Chondrocyte (in vitro differentiated cells): ENCODE measurements at regions not wholly inside any gene's neighbourhood (a gene's known extent, or its start where the extent isn't known, plus 50 kb on each side); places are given as distances from the start of the nearest gene placed in this dataset.

Source experiments
- DNase-seq: peaks from one replicate; pipeline ENCODE4 v3.0.0; 2021; ENCODE audit warnings: mixed read lengths, low spot score
- H3K27ac Mint-ChIP-seq: one replicate; pipeline ENCODE4 v1.8.0; 2021; ENCODE audit warnings: mild to moderate bottlenecking, moderate library complexity, mixed read lengths; ENCODE audit not compliant: unreplicated experiment
- H3K27me3 Mint-ChIP-seq: 2 replicates; pipeline ENCODE4 v1.8.0; 2021; ENCODE audit warnings: low read depth, mixed read lengths
- H3K36me3 Mint-ChIP-seq: 2 replicates; pipeline ENCODE4 v1.8.0; 2021; ENCODE audit warnings: low read depth, mixed read lengths
- H3K4me1 Mint-ChIP-seq: 2 replicates; pipeline ENCODE4 v1.8.0; 2021; ENCODE audit warnings: low read depth, mild to moderate bottlenecking, mixed read lengths
- H3K4me3 Mint-ChIP-seq: one replicate; pipeline ENCODE4 v1.8.0; 2021; ENCODE audit warnings: mild to moderate bottlenecking, moderate library complexity, mixed read lengths; ENCODE audit not compliant: unreplicated experiment
- H3K9me3 Mint-ChIP-seq: 2 replicates; pipeline ENCODE4 v1.8.0; 2021; ENCODE audit warnings: low read depth, mixed read lengths
- TF ChIP-seq, protein P1 (sequence below): fragments of 200-600 bp; sonication (generic); IDR thresholded peaks from 2 replicates; pipeline ENCODE4 v1.5.0; 2021; ENCODE audit warnings: antibody characterized with exemption, mild to moderate bottlenecking, moderate library complexity

DNA sequence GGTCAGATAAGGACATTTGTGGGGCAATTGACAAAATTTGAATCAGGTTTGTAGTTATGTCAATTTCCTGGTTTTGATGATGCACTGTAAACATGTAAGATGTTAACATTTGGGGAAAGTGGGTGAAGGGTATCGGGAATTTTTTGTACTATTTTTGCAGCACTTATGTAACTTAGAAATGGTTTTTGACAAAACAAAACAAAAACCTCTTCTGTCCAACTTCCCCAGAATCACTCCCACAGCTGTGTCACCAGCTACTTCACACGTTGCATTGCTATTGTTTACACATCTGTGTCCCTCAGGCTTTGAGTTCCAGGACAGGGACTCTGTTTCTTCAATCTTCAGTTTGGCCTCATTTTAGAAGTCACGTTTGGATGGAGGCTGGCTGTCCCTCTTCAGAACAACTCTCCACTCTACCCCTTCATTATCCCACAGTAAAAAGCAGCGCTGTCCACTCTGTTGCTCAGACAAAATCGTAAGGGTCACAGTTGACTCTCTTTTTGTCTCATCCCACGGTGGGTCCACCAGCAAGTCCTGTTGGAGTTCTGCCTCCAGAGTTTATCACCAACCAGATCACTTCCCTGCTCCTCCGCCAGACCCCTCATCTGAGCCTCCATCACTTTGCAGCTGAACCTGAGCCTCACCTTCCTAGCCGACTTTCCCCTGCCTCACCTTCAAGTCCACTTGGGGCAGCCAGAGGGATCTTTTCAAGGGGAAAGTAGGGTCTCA lies 63.2 kb downstream of the NENF start:
- TF ChIP-seq, protein P1, sequence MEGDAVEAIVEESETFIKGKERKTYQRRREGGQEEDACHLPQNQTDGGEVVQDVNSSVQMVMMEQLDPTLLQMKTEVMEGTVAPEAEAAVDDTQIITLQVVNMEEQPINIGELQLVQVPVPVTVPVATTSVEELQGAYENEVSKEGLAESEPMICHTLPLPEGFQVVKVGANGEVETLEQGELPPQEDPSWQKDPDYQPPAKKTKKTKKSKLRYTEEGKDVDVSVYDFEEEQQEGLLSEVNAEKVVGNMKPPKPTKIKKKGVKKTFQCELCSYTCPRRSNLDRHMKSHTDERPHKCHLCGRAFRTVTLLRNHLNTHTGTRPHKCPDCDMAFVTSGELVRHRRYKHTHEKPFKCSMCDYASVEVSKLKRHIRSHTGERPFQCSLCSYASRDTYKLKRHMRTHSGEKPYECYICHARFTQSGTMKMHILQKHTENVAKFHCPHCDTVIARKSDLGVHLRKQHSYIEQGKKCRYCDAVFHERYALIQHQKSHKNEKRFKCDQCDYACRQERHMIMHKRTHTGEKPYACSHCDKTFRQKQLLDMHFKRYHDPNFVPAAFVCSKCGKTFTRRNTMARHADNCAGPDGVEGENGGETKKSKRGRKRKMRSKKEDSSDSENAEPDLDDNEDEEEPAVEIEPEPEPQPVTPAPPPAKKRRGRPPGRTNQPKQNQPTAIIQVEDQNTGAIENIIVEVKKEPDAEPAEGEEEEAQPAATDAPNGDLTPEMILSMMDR = no peak
- Mint-ChIP-seq H3K4me1 (peaks cover 11% of the 10 kb centered on the region), H3K27me3 (peaks cover 5% of the 10 kb centered on the region), H3K27ac (no peak overlapping the region), H3K9me3 (no peaks in the 10 kb centered on the region), H3K4me3 (no peak overlapping the region), H3K36me3 (no peaks in the 10 kb centered on the region)
- DNase-seq = no peak

DNA sequence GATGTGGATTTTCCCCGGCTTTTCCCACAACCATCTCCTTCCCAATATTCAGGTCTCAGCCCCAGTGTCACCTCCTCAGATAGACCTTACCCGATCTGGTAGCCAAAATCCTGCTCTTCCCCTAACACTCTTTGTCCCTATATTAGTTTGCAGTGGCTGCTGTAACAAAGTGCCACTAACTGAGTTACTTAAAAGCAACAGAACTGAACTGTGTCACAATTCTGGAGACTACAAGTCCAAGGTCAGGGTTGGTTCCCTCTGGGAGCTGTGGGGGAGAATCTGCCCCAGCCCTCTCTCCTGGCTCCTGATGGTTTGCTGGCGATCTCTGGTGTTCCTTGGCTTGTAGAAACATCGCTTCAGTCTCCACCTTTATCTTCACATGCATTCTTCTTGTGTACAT lies 64.0 kb downstream of the NENF start:
- no peaks in the 10 kb centered on the region for H3K36me3 Mint-ChIP-seq
- TF ChIP-seq, protein P1 = no peak
- H3K9me3 Mint-ChIP-seq = peaks cover 2% of the 10 kb centered on the region
- H3K4me3 Mint-ChIP-seq = no peak overlapping the region
- H3K27me3 Mint-ChIP-seq = peaks cover 5% of the 10 kb centered on the region
- DNase-seq = no peak
- peaks cover 5% of the 10 kb centered on the region for H3K4me1 Mint-ChIP-seq
- H3K27ac Mint-ChIP-seq = no peak overlapping the region

DNA sequence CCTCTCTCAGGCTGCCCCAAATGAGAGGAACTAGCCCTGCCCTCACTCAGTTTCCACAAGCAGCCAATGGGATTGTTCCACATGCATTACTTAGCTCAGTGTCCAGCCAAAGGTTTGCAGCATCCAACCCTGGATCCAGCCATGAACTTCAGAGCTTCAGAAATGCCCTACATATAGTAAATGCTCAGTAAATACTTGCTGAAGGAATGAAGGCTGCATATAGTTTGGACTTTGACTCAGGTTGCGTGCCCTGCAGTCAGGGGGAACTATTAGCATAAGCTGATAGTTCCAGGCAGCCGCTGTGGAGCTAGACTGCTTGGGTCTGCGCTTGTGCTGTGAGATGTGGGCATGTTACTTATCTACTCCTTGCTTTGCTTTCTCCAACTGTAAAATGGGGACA lies 64.8 kb downstream of the NENF start:
- Mint-ChIP-seq H3K27me3 (peaks cover 5% of the 10 kb centered on the region), H3K27ac (no peak overlapping the region), H3K4me3 (no peak overlapping the region), H3K9me3 (peaks cover 2% of the 10 kb centered on the region), H3K4me1 (peaks cover 5% of the 10 kb centered on the region), H3K36me3 (no peaks in the 10 kb centered on the region)
- DNase-seq = no peak
- TF ChIP-seq, protein P1 = no peak

DNA sequence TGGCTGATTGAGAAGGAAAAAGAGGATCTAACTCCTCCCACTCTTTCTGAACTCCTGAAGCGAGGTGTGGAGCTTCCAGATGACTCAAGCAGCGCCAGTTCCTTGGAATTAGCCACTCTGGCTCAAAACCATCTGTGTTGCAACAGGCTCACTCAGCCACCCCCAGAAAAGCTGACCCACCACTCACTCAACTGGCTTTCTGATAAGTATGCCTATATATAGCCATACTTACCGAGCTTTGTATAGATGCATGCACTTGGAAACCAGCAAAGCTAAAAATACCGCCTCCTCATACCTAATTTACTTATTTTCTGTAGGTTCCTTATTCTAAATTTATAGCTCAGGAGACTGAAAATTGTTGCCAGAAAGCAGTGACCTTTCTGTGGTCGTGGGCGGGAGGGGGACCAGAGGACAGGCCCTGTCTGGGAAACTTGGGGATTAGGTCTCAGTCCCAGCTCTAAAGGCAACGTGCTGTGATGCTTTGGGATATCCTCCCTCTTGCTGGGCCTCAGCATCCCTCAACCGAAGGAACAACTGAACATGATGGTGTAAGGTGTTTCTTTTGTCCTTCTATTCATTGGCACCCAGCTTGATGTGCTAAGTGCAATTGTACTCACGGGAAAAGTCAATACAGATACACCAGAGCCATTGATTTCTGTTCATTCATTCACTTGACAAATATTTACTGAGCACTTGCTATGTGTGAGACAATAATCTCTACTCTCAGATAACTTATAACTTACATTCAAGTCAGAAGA lies 65.7 kb downstream of the NENF start:
- H3K27ac Mint-ChIP-seq = no peak overlapping the region
- H3K27me3 Mint-ChIP-seq = peaks cover 5% of the 10 kb centered on the region
- peaks cover 2% of the 10 kb centered on the region for H3K9me3 Mint-ChIP-seq
- TF ChIP-seq, protein P1 = no peak
- no peak for DNase-seq
- no peaks in the 10 kb centered on the region for H3K36me3 Mint-ChIP-seq
- no peak overlapping the region for H3K4me3 Mint-ChIP-seq
- H3K4me1 Mint-ChIP-seq = peaks cover 5% of the 10 kb centered on the region

DNA sequence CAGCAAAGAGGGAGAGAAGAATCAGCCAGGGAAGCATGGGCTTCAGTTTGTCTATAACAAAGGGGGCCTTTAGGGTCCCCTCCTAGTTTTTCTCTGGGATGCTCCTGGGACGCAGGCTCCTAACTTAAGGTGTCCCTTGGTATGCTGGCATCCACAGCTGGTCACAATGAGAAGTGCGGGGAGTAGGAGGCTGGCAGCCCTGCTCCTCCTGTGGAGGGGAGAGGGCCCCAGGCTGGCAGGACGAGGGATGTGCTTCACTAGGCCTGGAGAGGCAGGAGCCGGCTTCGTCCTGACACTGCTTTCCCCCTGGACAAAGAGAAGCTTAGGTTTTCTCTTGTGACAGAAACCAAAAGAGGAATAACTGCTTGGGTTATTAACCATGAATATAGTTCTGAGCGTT lies 67.6 kb downstream of the NENF start:
- TF ChIP-seq, protein P1 = no peak
- peaks cover 5% of the 10 kb centered on the region for H3K27me3 Mint-ChIP-seq

More for the DNA sequence above, 67.6 kb downstream of the NENF start:
- Mint-ChIP-seq H3K4me3 (no peak overlapping the region), H3K36me3 (no peaks in the 10 kb centered on the region), H3K9me3 (peaks cover 2% of the 10 kb centered on the region), H3K4me1 (peaks cover 5% of the 10 kb centered on the region), H3K27ac (no peak overlapping the region)
- no peak for DNase-seq
